ENCODE measurements at regions not wholly inside any gene's neighbourhood (a gene's known extent, or its start where the extent isn't known, plus 50 kb on each side); places are given as distances from the start of the nearest gene placed in this dataset.

- TF ChIP-seq POLR2AphosphoS5 (IDR thresholded peaks at IDR 0.05; ENCODE audit: low read depth, low read length) (no peak), POLR2A (IDR thresholded peaks at IDR 0.05; ENCODE audit: low read depth, low read length) (no peak), POU2F2 (IDR thresholded peaks at IDR 0.05; ENCODE audit: low read depth, low read length) (no peak), PAX5 (IDR thresholded peaks at IDR 0.05; ENCODE audit: insufficient read depth, low read length, severe bottlenecking) (no peak), TAF1 (IDR thresholded peaks at IDR 0.05; ENCODE audit: low read depth, low read length) (no peak)
These were observed 176.9 kb downstream of the SH2D4B start for GRCh38 chr10:80714566-80714965.

All from GM12891 (cell line).